ENCODE measurements at regions not wholly inside any gene's neighbourhood (a gene's known extent, or its start where the extent isn't known, plus 50 kb on each side); places are given as distances from the start of the nearest gene placed in this dataset.

GRCh38 chr1:47683401-47683800 is 245.6 kb downstream of the FOXD2 start:
- TF ChIP-seq CTCF (IDR thresholded peaks at IDR 0.05): no peak
- TF ChIP-seq POLR2A (IDR thresholded peaks at IDR 0.05): no peak

Data from esophagus squamous epithelium (tissue), 4 donors.